ENCODE measurements at regions not wholly inside any gene's neighbourhood (a gene's known extent, or its start where the extent isn't known, plus 50 kb on each side); places are given as distances from the start of the nearest gene placed in this dataset.

DNA sequence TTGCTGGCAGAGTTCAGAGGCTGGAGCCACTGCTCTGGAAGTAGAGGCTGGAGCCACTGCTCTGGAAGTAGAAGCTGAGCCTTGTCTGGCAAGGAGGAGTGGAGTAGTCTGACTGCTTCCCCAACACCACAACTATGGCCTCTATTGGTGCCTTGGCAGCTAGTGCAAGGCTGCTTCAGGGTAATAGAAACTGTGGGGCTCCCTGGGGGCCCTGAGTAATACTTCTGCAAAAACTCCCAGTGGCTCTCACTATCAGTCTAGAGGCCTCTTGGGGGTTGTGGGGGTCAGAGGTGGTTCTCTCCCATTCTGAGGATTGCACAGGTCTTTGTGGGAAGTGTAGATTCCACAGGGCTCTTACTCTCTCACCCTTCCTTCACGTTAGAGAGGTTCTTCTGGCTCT lies 629.0 kb upstream of the PTPRD start:
- no peaks in the 10 kb centered on the region for H3K27me3 ChIP-seq (ENCODE audit: insufficient read depth, low read depth)
- no peaks in the 10 kb centered on the region for H3K79me2 ChIP-seq (ENCODE audit: low read depth)
- BruUV-seq (replicated peaks) = no TSS peak
- no peaks in the 10 kb centered on the region for H3K36me3 ChIP-seq (ENCODE audit: low read depth)
- intact Hi-C loops (cut with micrococcal nuclease; ENCODE audit: unreplicated experiment) = no loop called here
- ChIA-PET CTCF (no interaction called here), POLR2A (ENCODE audit: unreplicated experiment) (no interaction called here)
- TF ChIP-seq EZH2 (IDR thresholded peaks at IDR 0.05; ENCODE audit: low read depth) (no peak), CTCF (conservative IDR thresholded peaks at IDR 0.05) (no peak)
- H4K20me1 ChIP-seq (ENCODE audit: insufficient read depth) = no peaks in the 10 kb centered on the region
- no peak overlapping the region for H3K4me2 ChIP-seq
- no peaks in the 10 kb centered on the region for H3K4me1 ChIP-seq (replicated peaks; ENCODE audit: insufficient read depth)
- H3K9me3 ChIP-seq (ENCODE audit: insufficient read depth, low read depth) = no peaks in the 10 kb centered on the region
- no peak overlapping the region for H3K27ac ChIP-seq
- H3F3A ChIP-seq (ENCODE audit: insufficient read depth, low read depth) = no peaks in the 10 kb centered on the region
- H3K9me2 ChIP-seq (ENCODE audit: insufficient read depth) = no peaks in the 10 kb centered on the region
- H3K4me3 ChIP-seq = no peak overlapping the region
- no peak for DNase-seq
- H2AFZ ChIP-seq = no peak overlapping the region

DNA sequence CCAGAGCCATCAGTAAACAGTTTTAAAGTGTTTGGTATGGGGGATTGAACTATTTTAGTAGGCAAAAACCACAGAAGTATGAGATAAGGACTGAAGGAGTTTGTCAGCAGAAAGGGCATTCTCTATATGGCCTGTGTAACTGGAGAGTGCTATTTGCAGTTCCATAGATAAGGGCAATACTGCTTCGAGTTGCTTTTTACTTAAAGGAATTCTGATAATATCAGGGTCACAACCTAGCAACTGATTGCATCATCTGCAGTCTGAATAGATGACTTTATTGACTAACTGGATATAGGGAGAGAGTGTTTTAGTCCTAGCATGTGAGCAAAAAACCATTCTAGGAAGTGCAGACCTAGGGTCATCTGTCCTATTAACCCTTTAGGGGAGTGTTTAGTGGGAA lies 645.2 kb upstream of the PTPRD start:
- Histone ChIP-seq H3K27me3 (ENCODE audit: insufficient read depth, low read depth) (no peaks in the 10 kb centered on the region), H3K79me2 (ENCODE audit: low read depth) (no peaks in the 10 kb centered on the region), H3K4me3 (no peak overlapping the region), H3K9me2 (ENCODE audit: insufficient read depth) (no peaks in the 10 kb centered on the region), H3K9me3 (ENCODE audit: insufficient read depth, low read depth) (no peaks in the 10 kb centered on the region), H3K4me2 (no peak overlapping the region), H2AFZ (no peak overlapping the region), H3F3A (ENCODE audit: insufficient read depth, low read depth) (no peaks in the 10 kb centered on the region), H4K20me1 (ENCODE audit: insufficient read depth) (no peaks in the 10 kb centered on the region), H3K36me3 (ENCODE audit: low read depth) (no peaks in the 10 kb centered on the region), H3K27ac (no peak overlapping the region), H3K4me1 (replicated peaks; ENCODE audit: insufficient read depth) (no peaks in the 10 kb centered on the region)
- no peak for TF ChIP-seq EZH2 (IDR thresholded peaks at IDR 0.05; ENCODE audit: low read depth)
- TF ChIP-seq CTCF (conservative IDR thresholded peaks at IDR 0.05) = no peak
- ChIA-PET POLR2A (ENCODE audit: unreplicated experiment) (no interaction called here), CTCF (no interaction called here)
- no peak for DNase-seq
- intact Hi-C loops (cut with micrococcal nuclease; ENCODE audit: unreplicated experiment) = no loop called here
- BruUV-seq (replicated peaks) = no TSS peak

GRCh38 chr9:11269036-11269435 lies 656.2 kb upstream of the PTPRD start:
- intact Hi-C loops (cut with micrococcal nuclease; ENCODE audit: unreplicated experiment) = no loop called here
- H3K79me2 ChIP-seq (ENCODE audit: low read depth) = no peaks in the 10 kb centered on the region
- H3K27me3 ChIP-seq (ENCODE audit: insufficient read depth, low read depth) = no peaks in the 10 kb centered on the region
- H3K27ac ChIP-seq = no peak overlapping the region
- no peaks in the 10 kb centered on the region for H3K36me3 ChIP-seq (ENCODE audit: low read depth)
- no peaks in the 10 kb centered on the region for H3K9me3 ChIP-seq (ENCODE audit: insufficient read depth, low read depth)
- BruUV-seq (replicated peaks) = no TSS peak
- no peaks in the 10 kb centered on the region for H3K4me1 ChIP-seq (replicated peaks; ENCODE audit: insufficient read depth)
- H3K9me2 ChIP-seq (ENCODE audit: insufficient read depth) = no peaks in the 10 kb centered on the region
- CTCF ChIA-PET = no interaction called here
- no peak overlapping the region for H3K4me2 ChIP-seq
- TF ChIP-seq EZH2 (IDR thresholded peaks at IDR 0.05; ENCODE audit: low read depth) = no peak
- no peak for TF ChIP-seq CTCF (conservative IDR thresholded peaks at IDR 0.05)
- H2AFZ ChIP-seq = no peak overlapping the region
- H3F3A ChIP-seq (ENCODE audit: insufficient read depth, low read depth) = no peaks in the 10 kb centered on the region
- H3K4me3 ChIP-seq = no peak overlapping the region
- no peaks in the 10 kb centered on the region for H4K20me1 ChIP-seq (ENCODE audit: insufficient read depth)
- POLR2A ChIA-PET (ENCODE audit: unreplicated experiment) = no interaction called here
- DNase-seq = no peak

Data from PC-9 (cell line).